AG09319 (cell line): ENCODE measurements at regions not wholly inside any gene's neighbourhood (a gene's known extent, or its start where the extent isn't known, plus 50 kb on each side); places are given as distances from the start of the nearest gene placed in this dataset.

ENCODE experiments used
- DNase-seq: peaks from one replicate; pipeline ENCODE4 v3.0.0-alpha.2; 2010; ENCODE audit warnings: low read depth; ENCODE audit errors: extremely low read depth
- CTCF ChIP-seq: IDR thresholded peaks from 2 replicates; pipeline ENCODE4 v1.5.1; 2011; ENCODE audit warnings: low read depth, mild to moderate bottlenecking, inconsistent platforms, low read length, moderate library complexity

- no peak for DNase-seq
- TF ChIP-seq CTCF, result no peak
Measured at GRCh38 chr5:111580956-111581355, 68.6 kb upstream of the STARD4 start.

GRCh38 chr5:111574311-111574710 is 62.0 kb upstream of the STARD4 start:
- DNase-seq, result no peak
- TF ChIP-seq CTCF, result no peak

GRCh38 chr5:111572561-111572960 is 60.2 kb upstream of the STARD4 start:
- no peak for TF ChIP-seq CTCF
- DNase-seq, result no peak

GRCh38 chr5:111563031-111563822 is 50.9 kb upstream of the STARD4 start:
- peak; percentile 79 for DNase-seq
- TF ChIP-seq CTCF, result no peak

GRCh38 chr5:111562561-111562960 is 50.2 kb upstream of the STARD4 start:
- no peak for TF ChIP-seq CTCF
- no peak for DNase-seq
